ENCODE measurements at regions not wholly inside any gene's neighbourhood (a gene's known extent, or its start where the extent isn't known, plus 50 kb on each side); places are given as distances from the start of the nearest gene placed in this dataset.

- TF ChIP-seq CTCF (IDR thresholded peaks at IDR 0.05; ENCODE audit: low read depth, low read length, missing input control) = no peak
- no peak for TF ChIP-seq ZBTB33 (IDR thresholded peaks at IDR 0.05)
- no peak for TF ChIP-seq ATF3 (IDR thresholded peaks at IDR 0.05)
- TF ChIP-seq EGR1 (IDR thresholded peaks at IDR 0.05; ENCODE audit: low read depth in 2 of 2) = no peak
- no peak for TF ChIP-seq GABPA (IDR thresholded peaks at IDR 0.05 in 1 of 2, conservative IDR thresholded peaks at IDR 0.05 in 1 of 2)
- no peak for TF ChIP-seq REST (IDR thresholded peaks at IDR 0.05)
- no peak for TF ChIP-seq NR2F2 (IDR thresholded peaks at IDR 0.05)
- TF ChIP-seq TAF1 (conservative IDR thresholded peaks at IDR 0.05) = no peak
- TF ChIP-seq RXRA (IDR thresholded peaks at IDR 0.05) = no peak
- no peak for TF ChIP-seq SP1 (IDR thresholded peaks at IDR 0.05)
- TF ChIP-seq HNF4G (IDR thresholded peaks at IDR 0.05) = no peak
- no peak for TF ChIP-seq YY1 (IDR thresholded peaks at IDR 0.05)
- TF ChIP-seq JUND (IDR thresholded peaks at IDR 0.05) = no peak
- TF ChIP-seq FOXA2 (IDR thresholded peaks at IDR 0.05) = no peak
Measured at GRCh38 chr9:88189371-88189770, 51.1 kb upstream of the SPATA31C2 start.
